Right renal cortex interstitium (tissue), 3 donors: ENCODE measurements at regions not wholly inside any gene's neighbourhood (a gene's known extent, or its start where the extent isn't known, plus 50 kb on each side); places are given as distances from the start of the nearest gene placed in this dataset.
A peak's percentile ranks its signal among the peaks of the same experiment; 100 is the strongest.

ENCODE experiments used
- DNase-seq, 3 donors: peaks; one replicate each; pipeline ENCODE4 v3.0.0-alpha.2; 2013; ENCODE audit warnings: low read depth in 3 of 3, low spot score in 2 of 3

- no peak for DNase-seq
These were observed 78.3 kb upstream of the ADAMTS16 start for GRCh38 chr5:5061836-5062235.

- DNase-seq, result no peak
These were observed 77.4 kb upstream of the ADAMTS16 start for GRCh38 chr5:5062525-5063302.

- no peak for DNase-seq
These were observed 76.6 kb upstream of the ADAMTS16 start for GRCh38 chr5:5063533-5063953.

DNA sequence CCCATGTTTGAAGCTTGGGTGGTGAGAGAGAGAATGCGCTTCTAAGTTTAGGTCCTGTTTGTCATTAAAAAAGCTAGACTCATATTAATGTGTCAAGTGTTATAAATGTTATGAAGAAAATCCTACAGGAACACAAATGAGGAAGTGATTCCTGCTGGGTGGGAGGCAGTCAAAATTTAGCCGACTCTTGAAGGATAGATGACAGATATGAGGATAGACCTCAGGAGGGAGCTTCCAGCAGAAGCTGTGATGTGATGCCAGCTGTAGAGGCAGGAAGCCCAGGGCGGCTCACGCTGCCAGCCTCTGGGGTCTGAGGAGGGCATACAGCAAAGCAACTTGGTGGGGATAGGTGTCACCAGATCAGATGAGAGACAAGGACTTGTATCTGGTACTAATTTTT lies 74.7 kb upstream of the ADAMTS16 start:
- no peak for DNase-seq

GRCh38 chr5:5066276-5067186 lies 73.6 kb upstream of the ADAMTS16 start:
- DNase-seq, result no peak

DNA sequence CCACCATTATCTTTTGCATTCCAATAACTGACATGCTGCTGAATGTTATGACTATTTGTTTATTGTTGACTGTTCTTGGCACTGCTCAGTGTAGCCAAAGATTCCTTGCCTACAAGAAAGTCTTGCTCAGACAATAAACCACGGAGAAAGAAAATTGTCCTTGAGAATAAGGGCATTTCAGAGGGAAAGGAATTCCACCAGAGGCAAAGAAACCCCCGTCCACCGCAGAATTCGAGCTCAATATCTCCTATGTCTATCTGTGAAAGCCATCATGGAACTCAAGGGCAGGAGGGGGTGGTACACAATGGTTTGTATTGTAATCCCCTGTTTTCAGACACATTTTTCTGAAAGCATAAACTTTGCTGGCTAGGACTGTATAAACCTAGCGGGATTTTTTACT lies 70.3 kb upstream of the ADAMTS16 start:
- DNase-seq, result no peak

- no peak for DNase-seq
These were observed 68.6 kb upstream of the ADAMTS16 start for GRCh38 chr5:5071554-5071953.

DNA sequence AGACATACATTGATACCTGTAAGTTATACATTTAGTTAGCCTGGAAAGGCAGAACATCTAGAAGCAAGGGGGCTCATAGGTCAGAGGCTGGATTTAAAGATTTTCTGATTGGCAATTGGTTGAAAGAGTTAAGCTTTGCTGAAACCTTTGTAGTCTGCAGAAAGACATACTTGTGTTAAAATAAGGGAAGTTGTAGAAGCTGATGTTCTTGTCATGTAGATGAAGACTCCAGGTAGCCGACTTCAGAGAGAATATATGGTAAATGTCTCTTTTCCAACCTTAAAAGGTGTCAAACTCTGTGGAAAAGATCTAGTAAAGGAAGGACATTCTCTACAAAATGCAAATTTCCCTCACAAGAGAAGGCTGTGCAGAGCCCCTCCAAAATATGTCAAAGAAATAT lies 62.9 kb upstream of the ADAMTS16 start:
- no peak for DNase-seq

GRCh38 chr5:5078009-5078897 lies 61.9 kb upstream of the ADAMTS16 start:
- peak in 1 of 3 donors; percentile 32 for DNase-seq

- DNase-seq, result no peak
These were observed 60.3 kb upstream of the ADAMTS16 start for GRCh38 chr5:5079876-5080275.

- no peak for DNase-seq
These were observed 59.3 kb upstream of the ADAMTS16 start for GRCh38 chr5:5080790-5081189.

DNA sequence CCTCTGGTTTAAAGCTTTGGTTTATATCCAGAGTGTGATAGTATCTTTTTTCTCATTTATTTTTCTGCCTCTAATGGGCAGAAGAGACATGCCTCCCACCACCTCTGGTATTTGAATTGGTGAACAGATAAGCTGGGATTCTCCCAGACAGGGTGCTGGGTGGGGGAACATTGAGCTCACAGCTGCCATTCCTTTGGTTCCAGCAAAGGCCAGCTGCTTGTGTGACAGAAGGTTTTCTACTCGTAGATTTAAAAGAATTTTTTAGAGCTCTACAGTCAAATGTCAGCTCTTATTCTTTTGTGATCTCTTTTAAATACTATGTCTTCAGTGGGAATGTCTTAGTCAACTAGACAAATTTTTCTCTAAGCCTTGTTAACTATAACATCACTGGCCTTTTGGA lies 54.7 kb upstream of the ADAMTS16 start:
- no peak for DNase-seq

DNA sequence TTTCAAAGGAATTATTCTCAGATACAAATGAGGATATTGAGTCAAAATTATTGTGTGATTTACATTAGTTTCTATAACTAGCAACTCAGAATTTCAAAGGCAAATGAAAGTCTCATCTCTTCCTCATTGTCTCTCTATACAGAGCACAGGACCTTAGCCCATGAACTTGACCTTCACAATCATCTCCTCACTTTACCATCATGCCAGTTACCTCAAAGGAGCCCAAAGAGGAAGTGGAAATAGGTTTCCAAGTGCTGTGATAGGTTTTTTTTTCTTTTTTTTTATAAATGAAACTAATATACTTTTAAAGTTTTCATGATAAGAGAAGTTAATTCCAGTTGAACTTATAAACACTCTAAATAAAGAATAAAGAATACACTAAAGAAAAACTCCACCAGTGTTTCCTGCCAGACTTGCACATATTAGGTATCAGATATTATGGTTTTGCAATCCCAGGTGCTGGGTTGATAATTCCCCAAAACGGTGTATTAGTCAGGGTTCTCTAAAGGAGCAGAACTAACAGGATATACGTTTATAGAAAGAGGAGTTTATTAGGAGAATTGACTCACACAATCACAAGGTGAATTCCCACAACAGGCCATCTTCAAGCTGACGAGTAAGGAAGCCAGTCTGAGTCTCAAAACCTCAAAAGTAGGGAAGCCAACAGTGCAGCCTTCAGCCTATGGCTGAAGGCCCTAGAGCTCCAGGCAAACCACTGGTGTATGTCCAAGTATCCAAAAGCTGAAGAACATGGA lies 50.1 kb upstream of the ADAMTS16 start:
- no peak for DNase-seq
